Epithelial cell of proximal tubule (primary cell): ENCODE measurements at regions not wholly inside any gene's neighbourhood (a gene's known extent, or its start where the extent isn't known, plus 50 kb on each side); places are given as distances from the start of the nearest gene placed in this dataset.
"Not testable (repeated sequence)": the region's sequence is repeated elsewhere in the genome, so short reads cannot be mapped to it uniquely, and the experiment has no call there.

ENCODE experiments used
- DNase-seq: peaks from one replicate; pipeline ENCODE4 v3.0.0-alpha.2; 2011; ENCODE audit warnings: low read depth
- H3K4me3 ChIP-seq: 2 replicates; pipeline ENCODE4 v1.5.1; 2011; ENCODE audit warnings: low read depth, mild to moderate bottlenecking, low read length
- CTCF ChIP-seq: conservative IDR thresholded peaks from 2 replicates; pipeline ENCODE4 v1.5.1; 2012; ENCODE audit warnings: low read depth, mild to moderate bottlenecking, low read length

GRCh38 chr2:106272216-106272807 is 78.2 kb upstream of the UXS1 start:
- TF ChIP-seq CTCF, result no peak
- DNase-seq, result no peak
- H3K4me3 ChIP-seq, result no peak overlapping the region

- DNase-seq, result no peak
- peak overlapping the region; percentile 48 for H3K4me3 ChIP-seq
- TF ChIP-seq CTCF, result no peak
These were observed 76.4 kb upstream of the UXS1 start for GRCh38 chr2:106270471-106270891.

GRCh38 chr2:106269591-106270291 is 75.6 kb upstream of the UXS1 start:
- H3K4me3 ChIP-seq, result peak overlapping the region; percentile 48
- DNase-seq, result peak; percentile 20
- no peak for TF ChIP-seq CTCF

- no peak for TF ChIP-seq CTCF
- DNase-seq, result no peak
- H3K4me3 ChIP-seq, result no peak overlapping the region
These were observed 73.9 kb upstream of the UXS1 start for GRCh38 chr2:106267997-106268396.

- no peak for DNase-seq
These were observed 67.8 kb upstream of the UXS1 start for GRCh38 chr2:106261871-106262321.

GRCh38 chr2:106258859-106259258 is 64.8 kb upstream of the UXS1 start:
- not testable (repeated sequence) for DNase-seq, H3K4me3 ChIP-seq

More at GRCh38 chr2:106261871-106262321, 67.8 kb upstream of the UXS1 start:
- no peak for TF ChIP-seq CTCF
- no peak overlapping the region for H3K4me3 ChIP-seq

- no peak for TF ChIP-seq CTCF
- no peak for DNase-seq
- H3K4me3 ChIP-seq, result no peak overlapping the region
These were observed 63.7 kb upstream of the UXS1 start for GRCh38 chr2:106257830-106258229.
